ENCODE measurements at regions not wholly inside any gene's neighbourhood (a gene's known extent, or its start where the extent isn't known, plus 50 kb on each side); places are given as distances from the start of the nearest gene placed in this dataset.

- FAIRE-seq (no peak), DNase-seq (ENCODE audit: insufficient read length, low spot score) (no peak)
- TF ChIP-seq, protein P1, sequence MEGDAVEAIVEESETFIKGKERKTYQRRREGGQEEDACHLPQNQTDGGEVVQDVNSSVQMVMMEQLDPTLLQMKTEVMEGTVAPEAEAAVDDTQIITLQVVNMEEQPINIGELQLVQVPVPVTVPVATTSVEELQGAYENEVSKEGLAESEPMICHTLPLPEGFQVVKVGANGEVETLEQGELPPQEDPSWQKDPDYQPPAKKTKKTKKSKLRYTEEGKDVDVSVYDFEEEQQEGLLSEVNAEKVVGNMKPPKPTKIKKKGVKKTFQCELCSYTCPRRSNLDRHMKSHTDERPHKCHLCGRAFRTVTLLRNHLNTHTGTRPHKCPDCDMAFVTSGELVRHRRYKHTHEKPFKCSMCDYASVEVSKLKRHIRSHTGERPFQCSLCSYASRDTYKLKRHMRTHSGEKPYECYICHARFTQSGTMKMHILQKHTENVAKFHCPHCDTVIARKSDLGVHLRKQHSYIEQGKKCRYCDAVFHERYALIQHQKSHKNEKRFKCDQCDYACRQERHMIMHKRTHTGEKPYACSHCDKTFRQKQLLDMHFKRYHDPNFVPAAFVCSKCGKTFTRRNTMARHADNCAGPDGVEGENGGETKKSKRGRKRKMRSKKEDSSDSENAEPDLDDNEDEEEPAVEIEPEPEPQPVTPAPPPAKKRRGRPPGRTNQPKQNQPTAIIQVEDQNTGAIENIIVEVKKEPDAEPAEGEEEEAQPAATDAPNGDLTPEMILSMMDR (IDR thresholded peaks at IDR 0.05; ENCODE audit: insufficient read depth, missing control alignments), result no peak
Measured at GRCh38 chr2:188089901-188090300, 201.8 kb upstream of the GULP1 start.

DNA sequence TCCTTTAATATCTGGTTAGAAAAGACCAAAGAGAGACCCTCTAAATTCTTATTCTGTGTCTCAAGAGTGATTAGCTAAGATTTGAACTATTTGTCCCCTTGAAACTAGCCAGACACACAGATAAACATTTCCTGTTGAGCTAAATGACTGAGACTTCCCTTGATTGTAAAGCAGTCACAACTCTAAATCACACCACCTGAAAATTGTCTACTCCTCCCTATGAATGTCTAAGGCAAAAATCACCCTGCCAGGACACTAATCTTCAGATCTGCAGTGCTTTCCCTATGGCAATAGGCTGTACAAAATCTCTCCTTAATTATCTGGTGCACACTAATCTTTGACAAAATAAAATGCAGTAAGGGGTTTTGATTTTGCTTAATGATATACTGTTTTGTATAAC lies 200.5 kb upstream of the GULP1 start:
- no peak for FAIRE-seq
- no peak for DNase-seq (ENCODE audit: insufficient read length, low spot score)
- TF ChIP-seq, protein P1 (IDR thresholded peaks at IDR 0.05; ENCODE audit: insufficient read depth, missing control alignments), result no peak

DNA sequence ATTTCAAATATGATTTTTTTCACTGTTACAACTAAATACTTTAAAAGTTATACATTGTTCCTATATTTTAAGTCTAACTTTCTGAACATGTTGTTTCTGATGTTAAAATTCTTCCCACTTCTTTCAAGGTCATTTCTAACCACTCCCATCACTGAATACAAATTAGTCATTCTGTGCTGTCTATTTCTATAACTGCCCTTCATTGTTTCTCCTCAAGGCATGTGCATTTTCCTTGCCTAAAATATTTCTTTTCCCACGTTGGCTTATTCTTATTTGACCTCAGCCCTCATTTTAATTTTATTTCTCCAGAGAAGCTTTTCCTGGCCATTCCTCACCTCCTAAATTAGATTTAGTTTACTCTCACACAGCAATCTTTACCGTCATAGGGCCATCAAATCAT lies 198.9 kb upstream of the GULP1 start:
- TF ChIP-seq, protein P1 (IDR thresholded peaks at IDR 0.05; ENCODE audit: insufficient read depth, missing control alignments), result no peak
- FAIRE-seq, result no peak
- DNase-seq (ENCODE audit: insufficient read length, low spot score), result no peak

- DNase-seq (ENCODE audit: insufficient read length, low spot score), result no peak
- FAIRE-seq, result no peak
- TF ChIP-seq, protein P1 (IDR thresholded peaks at IDR 0.05; ENCODE audit: insufficient read depth, missing control alignments), result no peak
Measured at GRCh38 chr2:188096910-188097309, 194.8 kb upstream of the GULP1 start.

DNA sequence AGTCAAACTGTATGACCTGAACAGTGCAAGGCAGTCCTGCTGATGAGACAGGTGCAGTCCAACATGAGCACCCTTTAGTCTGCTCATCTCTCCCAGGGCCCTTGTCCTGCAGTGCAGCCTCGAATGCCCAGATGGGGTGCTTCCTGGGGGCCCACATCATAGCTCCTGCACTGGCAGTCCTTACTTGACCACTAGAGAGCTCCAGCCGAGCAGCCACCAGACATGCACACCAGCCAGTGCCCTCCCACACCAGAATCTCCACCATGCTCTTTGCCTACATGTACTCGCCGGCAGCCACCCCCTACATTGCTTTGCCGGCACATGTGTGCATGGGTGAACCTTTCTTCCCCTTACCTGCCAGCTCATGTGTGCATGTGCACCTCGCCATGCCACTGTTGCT lies 188.8 kb upstream of the GULP1 start:
- DNase-seq (ENCODE audit: insufficient read length, low spot score) (no peak), FAIRE-seq (no peak)
- TF ChIP-seq, protein P1 (IDR thresholded peaks at IDR 0.05; ENCODE audit: insufficient read depth, missing control alignments), result no peak

DNA sequence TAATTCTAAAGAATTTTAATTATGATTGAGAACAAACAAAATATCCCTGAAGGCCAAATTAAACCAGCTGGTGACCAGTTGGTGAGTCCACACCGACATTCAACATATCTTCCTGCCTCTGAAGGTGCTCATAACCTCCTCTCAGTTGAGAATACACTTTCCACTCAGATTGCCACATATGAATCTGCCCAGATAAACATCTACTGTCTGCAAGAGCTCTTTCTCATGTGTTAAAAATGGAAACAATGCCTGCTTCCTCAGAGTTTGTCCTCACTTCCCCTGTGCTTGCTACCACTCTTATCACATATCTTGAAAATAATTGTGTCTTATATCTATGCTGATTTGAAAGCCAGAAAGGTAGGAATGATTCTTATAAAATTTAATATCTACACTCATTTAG lies 177.7 kb upstream of the GULP1 start:
- no peak for FAIRE-seq

GRCh38 chr2:188117706-188118105 lies 174.0 kb upstream of the GULP1 start:
- no peak for FAIRE-seq
- DNase-seq (ENCODE audit: insufficient read length, low spot score), result no peak
- TF ChIP-seq, protein P1 (IDR thresholded peaks at IDR 0.05; ENCODE audit: insufficient read depth, missing control alignments), result no peak

More for the DNA sequence above, 177.7 kb upstream of the GULP1 start:
- DNase-seq (ENCODE audit: insufficient read length, low spot score), result no peak
- TF ChIP-seq, protein P1 (IDR thresholded peaks at IDR 0.05; ENCODE audit: insufficient read depth, missing control alignments), result no peak
